ENCODE measurements at regions not wholly inside any gene's neighbourhood (a gene's known extent, or its start where the extent isn't known, plus 50 kb on each side); places are given as distances from the start of the nearest gene placed in this dataset.

- Histone ChIP-seq H3K9ac (ENCODE audit: low read length) (no peak overlapping the region), H3K4me2 (replicated peaks; ENCODE audit: low read depth, low read length, poor library complexity, severe bottlenecking) (no peak overlapping the region), H4K20me1 (ENCODE audit: control insufficient read depth, insufficient read depth, low read length, poor library complexity, severe bottlenecking) (no peaks in the 10 kb centered on the region), H3K36me3 (replicated peaks in 1 of 2; ENCODE audit: control extremely low read depth in 1 of 2, control insufficient read depth in 1 of 2, extremely low read depth in 1 of 2, insufficient read depth in 2 of 2, low read length in 1 of 2) (no peaks in the 10 kb centered on the region), H3K4me3 (ENCODE audit: control extremely low read depth in 1 of 5, extremely low read depth in 1 of 5, insufficient read depth in 1 of 5, low read depth in 2 of 5, low read length in 4 of 5) (no peak overlapping the region), H3K27ac (ENCODE audit: low read length in 2 of 2) (no peak overlapping the region), H2AFZ (ENCODE audit: insufficient read depth, low read depth, low read length, poor library complexity, severe bottlenecking) (no peak overlapping the region), H3K4me1 (ENCODE audit: control insufficient read depth in 2 of 2, insufficient read depth in 2 of 2, low read length in 2 of 2) (no peaks in the 10 kb centered on the region), H3K9me3 (ENCODE audit: control extremely low read depth in 1 of 3, control insufficient read depth in 2 of 3, insufficient read depth in 1 of 3, low read length in 2 of 3) (no peaks in the 10 kb centered on the region), H3K27me3 (replicated peaks in 1 of 4; ENCODE audit: control extremely low read depth in 1 of 4, control insufficient read depth in 3 of 4, insufficient read depth in 4 of 4, low read length in 3 of 4) (peaks cover 0 to 8% (median 0%) of the 10 kb centered on the region in 4 experiments), H3K79me2 (ENCODE audit: control insufficient read depth, insufficient read depth, low read length) (no peaks in the 10 kb centered on the region)
- no peak for DNase-seq
- WGBS (ENCODE audit: insufficient coverage) = 80% methylated on average over 1 of the region's 3 CpGs
- TF ChIP-seq CTCF (IDR thresholded peaks at IDR 0.05) = no peak
- TF ChIP-seq EZH2 (IDR thresholded peaks at IDR 0.05; ENCODE audit: borderline replicate concordance, insufficient read depth, low read depth, low read length, poor library complexity, severe bottlenecking) = no peak
- Mint-ChIP-seq H3K4me1 (peaks cover 6% of the 10 kb centered on the region), H3K27ac (no peak overlapping the region), H3K4me3 (no peak overlapping the region), H3K27me3 (peaks cover 48% of the 10 kb centered on the region), H3K9me3 (ENCODE audit: insufficient read depth) (no peaks in the 10 kb centered on the region)
- intact Hi-C loops (cut with micrococcal nuclease) = no loop called here
- ATAC-seq (ENCODE audit: low read depth) = no peak
- ChIA-PET POLR2A (no interaction called here), CTCF (interaction anchor here (1.1 to 1.8 kb wide), 2 partner anchors 9 to 10 kb away, joined by 3 to 7 read pairs; no protein-coding TSS in a partner anchor)
Observed at GRCh38 chr14:22262881-22263280, 326.1 kb downstream of the DAD1 start.

- Histone ChIP-seq H3K9me3 (ENCODE audit: control extremely low read depth in 1 of 3, control insufficient read depth in 2 of 3, insufficient read depth in 1 of 3, low read length in 2 of 3) (no peaks in the 10 kb centered on the region), H3K79me2 (ENCODE audit: control insufficient read depth, insufficient read depth, low read length) (no peaks in the 10 kb centered on the region), H3K4me3 (ENCODE audit: control extremely low read depth in 1 of 5, extremely low read depth in 1 of 5, insufficient read depth in 1 of 5, low read depth in 2 of 5, low read length in 4 of 5) (no peak overlapping the region), H3K4me1 (ENCODE audit: control insufficient read depth in 2 of 2, insufficient read depth in 2 of 2, low read length in 2 of 2) (no peaks in the 10 kb centered on the region), H3K27ac (ENCODE audit: low read length in 2 of 2) (no peak overlapping the region), H3K36me3 (replicated peaks in 1 of 2; ENCODE audit: control extremely low read depth in 1 of 2, control insufficient read depth in 1 of 2, extremely low read depth in 1 of 2, insufficient read depth in 2 of 2, low read length in 1 of 2) (no peaks in the 10 kb centered on the region), H3K4me2 (replicated peaks; ENCODE audit: low read depth, low read length, poor library complexity, severe bottlenecking) (no peak overlapping the region), H4K20me1 (ENCODE audit: control insufficient read depth, insufficient read depth, low read length, poor library complexity, severe bottlenecking) (no peaks in the 10 kb centered on the region), H2AFZ (ENCODE audit: insufficient read depth, low read depth, low read length, poor library complexity, severe bottlenecking) (no peak overlapping the region), H3K9ac (ENCODE audit: low read length) (no peak overlapping the region), H3K27me3 (replicated peaks in 1 of 4; ENCODE audit: control extremely low read depth in 1 of 4, control insufficient read depth in 3 of 4, insufficient read depth in 4 of 4, low read length in 3 of 4) (peaks cover 0 to 4% (median 0%) of the 10 kb centered on the region in 4 experiments)
- ChIA-PET CTCF (interaction anchor here (0.7 kb wide), 1 partner anchor 803 kb away, joined by 4 read pairs; no protein-coding TSS in a partner anchor), POLR2A (no interaction called here)
- no peaks in the 10 kb centered on the region for H3K4me1 Mint-ChIP-seq
- H3K4me3 Mint-ChIP-seq = no peak overlapping the region
- no peak for TF ChIP-seq CTCF (IDR thresholded peaks at IDR 0.05)
- TF ChIP-seq EZH2 (IDR thresholded peaks at IDR 0.05; ENCODE audit: borderline replicate concordance, insufficient read depth, low read depth, low read length, poor library complexity, severe bottlenecking) = no peak
- intact Hi-C loops (cut with micrococcal nuclease) = no loop called here
- ATAC-seq (ENCODE audit: low read depth) (no peak), DNase-seq (no peak)
- 91% methylated on average over 3 of the region's 5 CpGs for WGBS (ENCODE audit: insufficient coverage)
- peaks cover 24% of the 10 kb centered on the region for H3K27me3 Mint-ChIP-seq
- no peak overlapping the region for H3K27ac Mint-ChIP-seq
- no peaks in the 10 kb centered on the region for H3K9me3 Mint-ChIP-seq (ENCODE audit: insufficient read depth)
Observed at GRCh38 chr14:22255017-22255950, 333.7 kb downstream of the DAD1 start.
